LNCaP clone FGC (cell line): ENCODE measurements at regions not wholly inside any gene's neighbourhood (a gene's known extent, or its start where the extent isn't known, plus 50 kb on each side); places are given as distances from the start of the nearest gene placed in this dataset.

ENCODE experiments used
- DNase-seq: peaks from one replicate; pipeline ENCODE4 v3.0.0-alpha.2; 2011; ENCODE audit warnings: low read depth
- H3K4me3 ChIP-seq: 2 replicates; pipeline ENCODE4 v1.5.1; 2011; ENCODE audit warnings: mild to moderate bottlenecking, low read depth, low read length, control low read depth
- CTCF ChIP-seq: IDR thresholded peaks from 2 replicates; pipeline ENCODE4 v1.5.1; 2012; ENCODE audit warnings: mild to moderate bottlenecking; ENCODE audit not compliant: control insufficient read depth, insufficient read depth; ENCODE audit errors: extremely low read depth

GRCh38 chr4:156576946-156577345 is 394.7 kb downstream of the PDGFC start:
- no peak overlapping the region for H3K4me3 ChIP-seq
- DNase-seq, result no peak
- TF ChIP-seq CTCF, result no peak

DNA sequence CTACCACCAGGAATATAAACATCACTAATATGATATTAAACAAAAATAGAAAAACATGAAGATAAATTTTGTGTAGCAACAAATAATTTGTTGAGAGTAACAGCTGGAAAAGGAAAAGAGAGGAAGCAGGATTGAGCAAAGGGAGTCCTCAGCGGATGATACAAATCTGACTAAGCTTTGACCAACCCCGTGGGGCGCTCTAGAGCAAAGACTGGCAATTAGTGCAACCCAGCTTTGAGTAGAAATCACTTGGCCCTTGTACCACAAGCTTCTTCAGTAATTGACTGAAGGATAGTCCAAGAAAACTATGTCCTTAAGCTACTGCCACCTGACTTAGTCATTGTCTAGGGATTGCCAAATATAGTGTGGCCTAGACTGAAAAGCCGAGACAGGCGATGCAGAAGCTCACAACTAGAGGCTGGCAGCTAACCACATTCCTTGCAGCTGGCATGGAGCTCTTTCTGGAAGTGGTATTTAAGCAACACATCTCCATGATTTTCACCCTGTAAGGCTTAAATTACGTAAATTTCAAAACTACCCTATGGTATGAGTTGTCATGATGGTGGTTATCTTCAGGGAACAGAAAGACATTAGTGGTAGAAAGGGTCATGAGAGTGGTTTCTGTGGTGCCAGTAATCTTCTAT is 396.0 kb downstream of the PDGFC start:
- TF ChIP-seq CTCF, result no peak
- no peak overlapping the region for H3K4me3 ChIP-seq
- DNase-seq, result no peak

DNA sequence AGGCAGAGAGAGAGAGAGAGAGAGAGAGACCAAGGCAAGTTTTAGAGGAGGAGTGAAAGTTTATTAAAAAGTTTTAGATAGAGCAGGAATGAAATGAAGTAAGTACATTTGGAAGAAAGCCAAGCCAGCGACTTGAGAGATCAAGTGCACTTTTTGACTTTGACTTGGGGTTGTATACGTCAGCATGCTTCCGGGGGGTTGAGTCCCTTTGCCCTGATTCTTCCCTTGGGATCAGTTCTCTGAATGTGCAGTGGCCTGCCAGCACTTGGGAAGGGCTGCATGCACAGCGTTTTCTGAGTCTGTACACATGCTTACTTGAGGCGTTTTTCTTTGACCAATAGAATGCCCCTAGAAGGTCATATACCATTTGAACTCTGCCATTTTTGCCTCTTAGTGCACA is 400.5 kb downstream of the PDGFC start:
- DNase-seq, result no peak
- TF ChIP-seq CTCF, result no peak
- H3K4me3 ChIP-seq, result no peak overlapping the region

DNA sequence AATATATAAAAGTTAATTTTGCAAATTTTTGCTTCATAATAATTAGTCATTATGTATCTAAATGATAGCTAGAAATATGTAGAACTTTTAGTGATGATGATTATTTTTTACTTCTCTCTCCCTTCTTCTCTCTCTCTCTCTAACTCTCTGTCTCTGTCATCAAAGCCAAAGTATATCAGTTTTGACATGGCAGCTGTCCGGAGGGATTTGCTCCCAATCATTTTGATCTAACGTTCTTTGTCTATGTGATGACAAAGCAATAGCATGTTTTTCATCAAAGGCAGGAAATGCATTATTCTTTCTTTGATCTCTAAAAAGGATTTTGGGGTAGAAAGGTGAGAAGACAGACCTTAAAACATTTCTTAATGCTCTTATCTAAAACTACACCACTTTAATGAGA is 402.1 kb downstream of the PDGFC start:
- H3K4me3 ChIP-seq, result no peak overlapping the region
- DNase-seq, result no peak
- TF ChIP-seq CTCF, result no peak

DNA sequence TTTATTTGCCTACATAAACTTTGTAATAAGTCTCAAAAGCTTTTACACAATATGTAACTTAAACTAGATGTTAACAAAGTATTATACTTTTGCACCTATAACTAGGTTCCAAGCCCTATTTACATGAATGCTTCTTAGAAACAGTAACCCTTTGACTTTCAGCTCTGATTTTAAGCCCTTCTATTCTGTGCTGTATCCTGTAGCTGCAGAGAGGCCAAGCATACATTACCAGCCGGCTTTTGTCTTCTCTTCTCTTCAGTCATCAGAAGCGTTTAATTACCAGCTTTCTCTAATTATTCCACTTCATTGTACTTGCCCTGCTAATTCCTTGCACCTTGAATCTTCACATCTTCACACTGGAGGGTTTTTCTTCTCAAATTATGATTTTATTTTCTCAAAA is 403.1 kb downstream of the PDGFC start:
- no peak for DNase-seq
- TF ChIP-seq CTCF, result no peak
- no peak overlapping the region for H3K4me3 ChIP-seq

- H3K4me3 ChIP-seq, result no peak overlapping the region
- TF ChIP-seq CTCF, result no peak
- no peak for DNase-seq
These were observed 403.6 kb downstream of the PDGFC start for GRCh38 chr4:156568041-156568440.

- no peak for DNase-seq
- TF ChIP-seq CTCF, result no peak
- H3K4me3 ChIP-seq, result no peak overlapping the region
These were observed 410.9 kb downstream of the PDGFC start for GRCh38 chr4:156560701-156561100.
